ENCODE measurements at regions not wholly inside any gene's neighbourhood (a gene's known extent, or its start where the extent isn't known, plus 50 kb on each side); places are given as distances from the start of the nearest gene placed in this dataset.

- no peak overlapping the region for H3K27ac Mint-ChIP-seq
- Histone ChIP-seq H3K9me3 (ENCODE audit: control insufficient read depth, low read length) (no peaks in the 10 kb centered on the region), H3K36me3 (ENCODE audit: control insufficient read depth, insufficient read depth, low read length) (no peaks in the 10 kb centered on the region), H3K9ac (ENCODE audit: extremely low read depth, low read length, poor library complexity, severe bottlenecking) (no peak overlapping the region), H3K4me1 (ENCODE audit: control insufficient read depth, insufficient read depth, low read length) (no peaks in the 10 kb centered on the region), H3K27me3 (ENCODE audit: control insufficient read depth, insufficient read depth, low read length, poor library complexity, severe bottlenecking) (no peaks in the 10 kb centered on the region), H3K4me3 (ENCODE audit: low read length) (no peak overlapping the region), H3K27ac (ENCODE audit: low read depth, low read length) (no peak overlapping the region)
- H3K4me3 Mint-ChIP-seq = no peak overlapping the region
- DNase-seq = no peak
- TF ChIP-seq, protein P1, sequence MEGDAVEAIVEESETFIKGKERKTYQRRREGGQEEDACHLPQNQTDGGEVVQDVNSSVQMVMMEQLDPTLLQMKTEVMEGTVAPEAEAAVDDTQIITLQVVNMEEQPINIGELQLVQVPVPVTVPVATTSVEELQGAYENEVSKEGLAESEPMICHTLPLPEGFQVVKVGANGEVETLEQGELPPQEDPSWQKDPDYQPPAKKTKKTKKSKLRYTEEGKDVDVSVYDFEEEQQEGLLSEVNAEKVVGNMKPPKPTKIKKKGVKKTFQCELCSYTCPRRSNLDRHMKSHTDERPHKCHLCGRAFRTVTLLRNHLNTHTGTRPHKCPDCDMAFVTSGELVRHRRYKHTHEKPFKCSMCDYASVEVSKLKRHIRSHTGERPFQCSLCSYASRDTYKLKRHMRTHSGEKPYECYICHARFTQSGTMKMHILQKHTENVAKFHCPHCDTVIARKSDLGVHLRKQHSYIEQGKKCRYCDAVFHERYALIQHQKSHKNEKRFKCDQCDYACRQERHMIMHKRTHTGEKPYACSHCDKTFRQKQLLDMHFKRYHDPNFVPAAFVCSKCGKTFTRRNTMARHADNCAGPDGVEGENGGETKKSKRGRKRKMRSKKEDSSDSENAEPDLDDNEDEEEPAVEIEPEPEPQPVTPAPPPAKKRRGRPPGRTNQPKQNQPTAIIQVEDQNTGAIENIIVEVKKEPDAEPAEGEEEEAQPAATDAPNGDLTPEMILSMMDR (conservative IDR thresholded peaks at IDR 0.05) = no peak
- 98% methylated on average over 3 of the region's 3 CpGs; no CpG with 5 or more reads in 1 of the 2 experiments for WGBS, 2 experiments (ENCODE audit: insufficient coverage in 1 of 2, insufficient read length in 1 of 2)
- no peaks in the 10 kb centered on the region for H3K4me1 Mint-ChIP-seq
- peaks cover 8% of the 10 kb centered on the region for H3K9me3 Mint-ChIP-seq
- no peaks in the 10 kb centered on the region for H3K27me3 Mint-ChIP-seq (ENCODE audit: insufficient read depth)
- H3K36me3 Mint-ChIP-seq (ENCODE audit: low read depth) = no peaks in the 10 kb centered on the region
Measured at GRCh38 chrX:131595120-131595519, 51.2 kb downstream of the OR13H1 start.

DNA sequence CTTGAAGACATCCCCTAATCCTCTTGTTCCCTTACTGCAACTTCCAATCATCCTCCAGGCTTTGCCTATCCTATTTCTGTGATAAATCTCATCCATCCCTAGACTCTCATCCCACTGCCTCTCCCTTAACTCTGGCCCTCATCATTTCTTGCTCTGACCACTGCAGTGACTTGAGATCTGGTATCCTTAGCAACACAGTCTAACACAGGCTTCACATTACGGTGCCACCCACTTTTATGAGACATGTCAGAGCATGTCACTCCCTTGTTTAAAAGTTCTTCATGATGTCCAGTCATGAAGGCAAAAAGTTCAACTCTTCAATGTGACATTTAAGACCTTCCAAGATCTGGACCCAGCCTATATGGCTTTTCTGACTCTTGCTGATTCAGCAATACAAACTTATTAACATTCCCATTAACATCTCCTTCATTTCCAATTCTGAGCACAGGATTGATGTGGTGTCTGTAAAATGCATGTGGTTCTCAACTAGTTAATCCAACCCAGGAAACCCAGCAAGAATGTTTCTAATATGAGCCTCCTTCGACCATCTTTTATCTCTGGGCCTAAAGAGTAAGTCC lies 64.0 kb downstream of the OR13H1 start:
- no peak overlapping the region for H3K4me3 Mint-ChIP-seq
- Histone ChIP-seq H3K4me1 (ENCODE audit: control insufficient read depth, insufficient read depth, low read length) (no peaks in the 10 kb centered on the region), H3K27me3 (ENCODE audit: control insufficient read depth, insufficient read depth, low read length, poor library complexity, severe bottlenecking) (no peaks in the 10 kb centered on the region), H3K27ac (ENCODE audit: low read depth, low read length) (no peak overlapping the region), H3K9me3 (ENCODE audit: control insufficient read depth, low read length) (no peaks in the 10 kb centered on the region), H3K36me3 (ENCODE audit: control insufficient read depth, insufficient read depth, low read length) (no peaks in the 10 kb centered on the region), H3K4me3 (ENCODE audit: low read length) (no peak overlapping the region), H3K9ac (ENCODE audit: extremely low read depth, low read length, poor library complexity, severe bottlenecking) (no peak overlapping the region)
- DNase-seq = no peak
- no peak overlapping the region for H3K27ac Mint-ChIP-seq
- no peaks in the 10 kb centered on the region for H3K27me3 Mint-ChIP-seq (ENCODE audit: insufficient read depth)
- TF ChIP-seq, protein P1 (conservative IDR thresholded peaks at IDR 0.05) = no peak
- no peaks in the 10 kb centered on the region for H3K36me3 Mint-ChIP-seq (ENCODE audit: low read depth)
- WGBS, 2 experiments (ENCODE audit: insufficient coverage in 1 of 2, insufficient read length in 1 of 2) = 89% methylated on average over 2 of the region's 2 CpGs; no CpG with 5 or more reads in 1 of the 2 experiments
- no peaks in the 10 kb centered on the region for H3K9me3 Mint-ChIP-seq
- no peaks in the 10 kb centered on the region for H3K4me1 Mint-ChIP-seq

GRCh38 chrX:131609480-131609879 lies 65.6 kb downstream of the OR13H1 start:
- H3K4me3 Mint-ChIP-seq = no peak overlapping the region
- Histone ChIP-seq H3K36me3 (ENCODE audit: control insufficient read depth, insufficient read depth, low read length) (no peaks in the 10 kb centered on the region), H3K4me1 (ENCODE audit: control insufficient read depth, insufficient read depth, low read length) (no peaks in the 10 kb centered on the region), H3K9ac (ENCODE audit: extremely low read depth, low read length, poor library complexity, severe bottlenecking) (no peak overlapping the region), H3K9me3 (ENCODE audit: control insufficient read depth, low read length) (no peaks in the 10 kb centered on the region), H3K27ac (ENCODE audit: low read depth, low read length) (no peak overlapping the region), H3K4me3 (ENCODE audit: low read length) (no peak overlapping the region), H3K27me3 (ENCODE audit: control insufficient read depth, insufficient read depth, low read length, poor library complexity, severe bottlenecking) (no peaks in the 10 kb centered on the region)
- H3K27ac Mint-ChIP-seq = no peak overlapping the region
- H3K9me3 Mint-ChIP-seq = no peaks in the 10 kb centered on the region
- no peaks in the 10 kb centered on the region for H3K27me3 Mint-ChIP-seq (ENCODE audit: insufficient read depth)
- DNase-seq = peak; percentile 42
- WGBS, 2 experiments (ENCODE audit: insufficient coverage in 1 of 2, insufficient read length in 1 of 2) = 83% methylated on average over 5 of the region's 5 CpGs; no CpG with 5 or more reads in 1 of the 2 experiments
- no peaks in the 10 kb centered on the region for H3K4me1 Mint-ChIP-seq
- H3K36me3 Mint-ChIP-seq (ENCODE audit: low read depth) = no peaks in the 10 kb centered on the region
- TF ChIP-seq, protein P1 (conservative IDR thresholded peaks at IDR 0.05) = peak; percentile 58
